AG09309 (cell line): ENCODE measurements at regions not wholly inside any gene's neighbourhood (a gene's known extent, or its start where the extent isn't known, plus 50 kb on each side); places are given as distances from the start of the nearest gene placed in this dataset.

Experiments
- DNase-seq: peaks from one replicate; pipeline ENCODE4 v3.0.0-alpha.2; 2010; ENCODE audit warnings: low read depth
- H3K4me3 ChIP-seq: 2 replicates; pipeline ENCODE4 v1.5.1; 2011; ENCODE audit warnings: mild to moderate bottlenecking, low read depth, low read length, moderate library complexity; ENCODE audit not compliant: control insufficient read depth
- TF ChIP-seq, protein P1 (sequence below): IDR thresholded peaks from 2 replicates; pipeline ENCODE4 v1.5.1; 2011; ENCODE audit warnings: mild to moderate bottlenecking, low read depth, low read length, inconsistent platforms; ENCODE audit not compliant: insufficient read depth, control insufficient read depth; ENCODE audit errors: missing control alignments

GRCh38 chr18:46243673-46244072, 139.5 kb downstream of the HAUS1 start:
- DNase-seq, result no peak
- TF ChIP-seq, protein P1, sequence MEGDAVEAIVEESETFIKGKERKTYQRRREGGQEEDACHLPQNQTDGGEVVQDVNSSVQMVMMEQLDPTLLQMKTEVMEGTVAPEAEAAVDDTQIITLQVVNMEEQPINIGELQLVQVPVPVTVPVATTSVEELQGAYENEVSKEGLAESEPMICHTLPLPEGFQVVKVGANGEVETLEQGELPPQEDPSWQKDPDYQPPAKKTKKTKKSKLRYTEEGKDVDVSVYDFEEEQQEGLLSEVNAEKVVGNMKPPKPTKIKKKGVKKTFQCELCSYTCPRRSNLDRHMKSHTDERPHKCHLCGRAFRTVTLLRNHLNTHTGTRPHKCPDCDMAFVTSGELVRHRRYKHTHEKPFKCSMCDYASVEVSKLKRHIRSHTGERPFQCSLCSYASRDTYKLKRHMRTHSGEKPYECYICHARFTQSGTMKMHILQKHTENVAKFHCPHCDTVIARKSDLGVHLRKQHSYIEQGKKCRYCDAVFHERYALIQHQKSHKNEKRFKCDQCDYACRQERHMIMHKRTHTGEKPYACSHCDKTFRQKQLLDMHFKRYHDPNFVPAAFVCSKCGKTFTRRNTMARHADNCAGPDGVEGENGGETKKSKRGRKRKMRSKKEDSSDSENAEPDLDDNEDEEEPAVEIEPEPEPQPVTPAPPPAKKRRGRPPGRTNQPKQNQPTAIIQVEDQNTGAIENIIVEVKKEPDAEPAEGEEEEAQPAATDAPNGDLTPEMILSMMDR, result no peak
- H3K4me3 ChIP-seq, result no peak overlapping the region

DNA sequence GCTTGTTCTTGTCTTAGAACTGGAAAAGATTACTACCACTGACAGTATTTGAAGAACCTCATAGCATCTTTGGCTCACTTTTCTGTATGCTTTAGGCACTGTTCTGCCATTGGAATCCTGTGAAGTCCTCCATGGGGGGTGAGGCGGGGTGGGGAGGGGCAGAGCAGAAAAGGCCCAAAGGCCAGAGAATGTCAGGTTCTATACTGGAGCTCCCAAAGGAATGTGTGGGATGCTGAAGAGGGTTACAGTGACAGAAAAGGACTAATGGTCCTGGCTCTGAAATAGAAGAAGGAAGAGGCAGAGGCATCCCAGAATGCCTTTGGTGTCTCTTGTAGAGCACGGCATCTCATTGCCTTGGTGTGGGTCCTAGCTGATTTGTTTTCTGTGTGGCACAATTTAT, 141.9 kb downstream of the HAUS1 start:
- no peak for DNase-seq
- TF ChIP-seq, protein P1, result no peak
- no peak overlapping the region for H3K4me3 ChIP-seq

GRCh38 chr18:46247942-46248341, 143.8 kb downstream of the HAUS1 start:
- DNase-seq, result no peak
- no peak overlapping the region for H3K4me3 ChIP-seq
- TF ChIP-seq, protein P1, result no peak

DNA sequence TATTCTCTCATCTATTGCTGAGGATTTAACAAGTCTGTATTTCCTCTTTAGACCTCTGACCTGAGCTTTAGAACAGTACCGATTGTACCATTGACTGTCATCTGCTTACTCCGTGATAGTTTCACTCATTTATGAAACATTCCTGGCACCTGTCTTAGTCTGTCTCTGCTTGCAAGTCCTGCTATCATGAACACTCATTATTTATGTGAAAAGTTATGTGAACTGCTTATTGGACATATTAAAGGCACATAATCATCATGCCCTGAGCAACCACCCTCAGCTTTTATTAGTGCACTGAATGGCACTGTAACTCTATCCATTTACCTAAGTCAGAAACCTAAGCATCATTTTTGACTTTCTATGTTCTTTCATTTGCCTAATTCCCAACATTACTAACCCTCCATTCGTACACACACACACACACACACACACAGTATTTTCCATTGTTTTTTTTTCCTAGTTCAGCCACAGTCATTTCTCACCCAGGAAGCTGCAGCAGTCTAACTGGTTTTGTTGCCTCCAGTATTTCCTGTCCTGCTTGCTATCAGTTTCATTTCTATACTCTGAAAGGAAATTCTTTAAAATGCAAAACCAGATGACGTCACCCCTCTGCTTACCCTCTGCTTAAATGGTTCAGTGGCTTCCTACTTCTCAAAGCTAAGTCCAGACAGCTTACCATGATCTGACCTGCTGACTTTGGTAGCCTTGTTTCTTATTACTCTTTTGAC, 146.1 kb downstream of the HAUS1 start:
- no peak overlapping the region; the same call in 1 of the 2 replicates for H3K4me3 ChIP-seq
- DNase-seq, result peak; percentile 34
- TF ChIP-seq, protein P1, result no peak

- no peak overlapping the region for H3K4me3 ChIP-seq
- TF ChIP-seq, protein P1, result no peak
Measured at GRCh38 chr18:46250812-46251173, 146.6 kb downstream of the HAUS1 start.

DNA sequence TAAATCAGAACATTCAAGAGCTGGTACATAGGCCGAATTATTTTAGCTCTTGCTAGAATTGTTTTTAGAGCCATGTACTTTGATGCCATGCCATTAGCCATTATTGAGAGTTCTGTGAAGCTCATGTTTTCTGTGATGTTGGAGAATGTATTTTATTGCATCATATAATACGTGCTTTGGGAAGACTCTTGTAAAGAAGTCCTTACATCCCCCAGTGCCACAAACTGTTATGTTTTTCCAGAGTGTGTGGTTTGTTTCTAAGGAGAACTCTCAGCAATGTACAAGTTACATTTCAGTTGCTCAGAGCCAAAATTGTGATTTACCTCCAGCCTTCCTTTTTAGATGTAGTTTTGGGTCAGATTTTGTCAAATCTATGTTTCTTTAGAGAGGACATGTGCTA, 148.6 kb downstream of the HAUS1 start:
- H3K4me3 ChIP-seq, result no peak overlapping the region
- TF ChIP-seq, protein P1, result no peak
- no peak for DNase-seq

More at GRCh38 chr18:46250812-46251173, 146.6 kb downstream of the HAUS1 start:
- no peak for DNase-seq
